Left ventricle myocardium inferior (tissue), 1 donor: ENCODE measurements at regions not wholly inside any gene's neighbourhood (a gene's known extent, or its start where the extent isn't known, plus 50 kb on each side); places are given as distances from the start of the nearest gene placed in this dataset.

Source experiments
- DNase-seq: peaks from one replicate; pipeline ENCODE4 v3.0.0-alpha.2; 2020
- H3K27ac ChIP-seq: fragments of 200-600 bp; replicated peaks from 2 replicates; pipeline ENCODE4 v1.8.0; 2021
- H3K27me3 ChIP-seq: fragments of 200-600 bp; 2 replicates; pipeline ENCODE4 v1.8.0; 2021; ENCODE audit warnings: low read depth
- H3K36me3 ChIP-seq: fragments of 200-600 bp; 2 replicates; pipeline ENCODE4 v1.8.0; 2021
- H3K4me1 ChIP-seq: fragments of 200-600 bp; 2 replicates; pipeline ENCODE4 v1.8.0; 2021
- H3K4me3 ChIP-seq: fragments of 200-600 bp; 2 replicates; pipeline ENCODE4 v1.8.0; 2021; ENCODE audit warnings: mild to moderate bottlenecking, moderate library complexity
- H3K9me3 ChIP-seq: fragments of 200-600 bp; replicated peaks from 2 replicates; pipeline ENCODE4 v1.8.0; 2021
- CTCF ChIP-seq: fragments of 200-600 bp; IDR thresholded peaks from 2 replicates; pipeline ENCODE4 v1.8.0; 2021; ENCODE audit warnings: antibody characterized with exemption, mild to moderate bottlenecking, borderline replicate concordance
- intact Hi-C: fragments of 100-400 bp; cut with micrococcal nuclease; formaldehyde crosslinking; loops from one replicate; pipeline ENCODE4 v1.11.0; 2022
- donor health status: DM: no; HTN: yes; CAD: no; lungs with severe emphysema.

- TF ChIP-seq CTCF: peak; percentile 53
- no peaks in the 10 kb centered on the region for H3K9me3 ChIP-seq
- intact Hi-C loops: loop anchor here (5.0 to 10.0 kb wide), 2 partner anchors 256 to 579 kb away; no protein-coding TSS in a partner anchor
- DNase-seq: peak; percentile 59
- H3K27me3 ChIP-seq: no peaks in the 10 kb centered on the region
- no peaks in the 10 kb centered on the region for H3K36me3 ChIP-seq
- H3K4me1 ChIP-seq: peaks cover 28% of the 10 kb centered on the region
- H3K27ac ChIP-seq: peak overlapping the region; percentile 91
- H3K4me3 ChIP-seq: peak overlapping the region; percentile 74
Observed at GRCh38 chr13:99658261-99658991, 157.2 kb downstream of the TM9SF2 start.

- Histone ChIP-seq H3K27me3 (no peaks in the 10 kb centered on the region), H3K4me3 (peak overlapping the region; percentile 74), H3K9me3 (no peaks in the 10 kb centered on the region), H3K4me1 (peaks cover 28% of the 10 kb centered on the region), H3K36me3 (no peaks in the 10 kb centered on the region), H3K27ac (peak overlapping the region; percentile 91)
- no peak for TF ChIP-seq CTCF
- intact Hi-C loops: loop anchor here (2.0 to 10.0 kb wide), 3 partner anchors 257 to 857 kb away; no protein-coding TSS in a partner anchor
- DNase-seq: peak; percentile 31
Observed at GRCh38 chr13:99657848-99658260, 156.6 kb downstream of the TM9SF2 start.

- TF ChIP-seq CTCF: no peak
- intact Hi-C loops: loop anchor here (2.0 to 10.0 kb wide), 3 partner anchors 258 to 858 kb away; no protein-coding TSS in a partner anchor
- Histone ChIP-seq H3K4me1 (peaks cover 28% of the 10 kb centered on the region), H3K9me3 (no peaks in the 10 kb centered on the region), H3K4me3 (no peak overlapping the region), H3K36me3 (no peaks in the 10 kb centered on the region), H3K27ac (no peak overlapping the region), H3K27me3 (no peaks in the 10 kb centered on the region)
- DNase-seq: no peak
Observed at GRCh38 chr13:99656844-99657381, 155.6 kb downstream of the TM9SF2 start.

- no peaks in the 10 kb centered on the region for H3K36me3 ChIP-seq
- H3K27ac ChIP-seq: no peak overlapping the region
- intact Hi-C loops: loop anchor here (2.0 to 10.0 kb wide), 3 partner anchors 259 to 859 kb away; no protein-coding TSS in a partner anchor
- peak; percentile 92 for TF ChIP-seq CTCF
- H3K4me1 ChIP-seq: peaks cover 28% of the 10 kb centered on the region
- no peaks in the 10 kb centered on the region for H3K27me3 ChIP-seq
- H3K9me3 ChIP-seq: no peaks in the 10 kb centered on the region
- no peak overlapping the region for H3K4me3 ChIP-seq
- DNase-seq: peak; percentile 67
Observed at GRCh38 chr13:99656092-99656745, 154.9 kb downstream of the TM9SF2 start.

GRCh38 chr13:99655351-99656091, 154.2 kb downstream of the TM9SF2 start:
- no peak for TF ChIP-seq CTCF
- Histone ChIP-seq H3K27ac (no peak overlapping the region), H3K27me3 (no peaks in the 10 kb centered on the region), H3K9me3 (no peaks in the 10 kb centered on the region), H3K4me1 (peaks cover 28% of the 10 kb centered on the region), H3K36me3 (no peaks in the 10 kb centered on the region), H3K4me3 (no peak overlapping the region)
- no peak for DNase-seq
- intact Hi-C loops: loop anchor here (2.0 to 10.0 kb wide), 3 partner anchors 259 to 859 kb away; no protein-coding TSS in a partner anchor
